Activated CD4-positive, alpha-beta T cell treated with anti-CD3 and anti-CD28 coated beads, Interleukin-2, amount 50 U/mL, for 16 hours (primary cell): ENCODE measurements at regions not wholly inside any gene's neighbourhood (a gene's known extent, or its start where the extent isn't known, plus 50 kb on each side); places are given as distances from the start of the nearest gene placed in this dataset.

ENCODE experiments used
- DNase-seq: peaks from one replicate; pipeline ENCODE4 v3.0.0-alpha.2; 2020

DNA sequence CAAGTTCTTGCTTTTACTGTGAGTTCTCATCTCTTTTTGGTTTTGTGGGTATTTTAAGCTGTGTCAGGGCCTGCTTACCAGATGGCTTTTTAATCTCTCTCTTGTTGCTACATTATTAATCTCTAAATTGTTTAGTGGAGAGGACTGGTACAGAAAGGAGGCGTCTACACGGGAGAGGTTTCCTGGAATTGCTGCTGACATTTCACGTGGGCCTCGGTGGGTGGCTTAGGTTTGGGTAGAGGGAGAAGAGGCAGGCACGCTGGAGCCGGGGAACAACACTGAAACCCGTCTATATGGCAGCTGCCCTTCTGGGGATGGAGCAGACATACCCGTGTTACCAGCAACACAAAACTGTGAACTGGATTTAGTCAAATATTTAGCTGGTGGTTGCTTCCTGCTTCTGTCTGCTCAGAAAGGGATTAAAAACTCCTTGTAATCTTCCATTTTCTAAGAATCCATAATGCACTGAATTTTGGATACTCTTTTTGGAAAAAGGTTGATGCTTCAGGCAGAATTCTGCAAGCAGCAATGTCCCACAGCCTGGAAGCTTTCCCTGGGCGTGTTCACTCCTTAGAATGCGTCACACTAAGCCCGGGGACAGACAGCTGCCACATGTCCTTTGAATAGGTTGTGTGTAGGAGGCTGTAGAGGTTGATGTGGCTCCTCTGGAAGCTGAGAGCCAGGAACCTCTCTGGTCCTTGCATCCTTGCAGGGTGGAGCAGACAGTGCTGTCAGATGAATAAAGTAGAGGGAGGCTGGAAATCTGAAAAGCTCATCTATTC is 199.8 kb upstream of the GATB start:
- no peak for DNase-seq

DNA sequence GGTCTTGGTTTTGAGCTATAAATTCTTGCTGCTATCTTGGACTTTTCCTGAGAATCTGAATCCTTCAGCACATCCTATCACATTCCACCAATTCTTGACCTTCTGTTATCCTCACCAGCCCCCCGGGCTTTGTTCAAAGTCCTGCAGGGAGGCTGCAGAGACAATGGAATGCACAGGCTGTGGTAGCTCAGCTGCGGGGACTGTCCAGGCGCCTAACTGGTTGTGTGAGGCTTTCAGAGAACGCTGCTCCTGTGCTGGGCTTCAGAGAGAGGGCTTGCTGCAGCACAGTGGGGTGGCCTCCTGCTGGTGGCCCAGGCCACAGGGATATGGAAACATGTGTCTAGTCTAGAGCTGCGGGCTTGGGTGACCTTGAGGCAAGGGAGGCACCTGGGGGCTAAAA is 196.3 kb upstream of the GATB start:
- no peak for DNase-seq

DNA sequence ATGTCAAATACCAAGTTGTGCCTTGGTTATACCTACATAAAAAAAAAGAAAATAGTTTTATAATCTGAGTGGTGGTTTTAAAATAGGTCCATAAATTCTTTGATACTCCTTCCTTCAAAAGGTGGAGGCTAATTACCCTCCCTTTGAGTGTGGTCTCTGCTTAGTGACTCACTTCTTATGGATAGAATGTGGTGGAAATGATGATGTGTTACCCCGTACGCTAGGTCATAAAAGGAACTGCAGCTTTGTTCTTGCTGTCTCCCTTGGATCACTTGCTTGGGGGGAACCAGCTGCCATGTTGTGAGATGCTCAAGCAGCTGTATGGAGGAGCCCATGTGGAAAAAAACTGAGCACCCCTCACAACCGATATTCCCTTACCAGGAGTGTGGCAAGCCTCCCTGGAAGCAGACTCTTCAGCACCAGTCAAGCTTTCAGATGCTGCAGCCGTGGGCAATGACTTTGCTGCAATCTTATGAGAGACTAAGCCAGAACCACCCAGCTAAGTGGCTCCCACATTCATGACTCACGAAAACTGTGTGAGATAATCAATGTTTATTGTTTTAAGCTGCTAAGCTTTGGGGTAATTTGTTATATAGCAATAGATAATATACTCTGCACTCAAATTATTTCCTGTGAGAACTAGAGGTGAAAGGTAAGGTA is 195.0 kb upstream of the GATB start:
- DNase-seq: no peak

DNA sequence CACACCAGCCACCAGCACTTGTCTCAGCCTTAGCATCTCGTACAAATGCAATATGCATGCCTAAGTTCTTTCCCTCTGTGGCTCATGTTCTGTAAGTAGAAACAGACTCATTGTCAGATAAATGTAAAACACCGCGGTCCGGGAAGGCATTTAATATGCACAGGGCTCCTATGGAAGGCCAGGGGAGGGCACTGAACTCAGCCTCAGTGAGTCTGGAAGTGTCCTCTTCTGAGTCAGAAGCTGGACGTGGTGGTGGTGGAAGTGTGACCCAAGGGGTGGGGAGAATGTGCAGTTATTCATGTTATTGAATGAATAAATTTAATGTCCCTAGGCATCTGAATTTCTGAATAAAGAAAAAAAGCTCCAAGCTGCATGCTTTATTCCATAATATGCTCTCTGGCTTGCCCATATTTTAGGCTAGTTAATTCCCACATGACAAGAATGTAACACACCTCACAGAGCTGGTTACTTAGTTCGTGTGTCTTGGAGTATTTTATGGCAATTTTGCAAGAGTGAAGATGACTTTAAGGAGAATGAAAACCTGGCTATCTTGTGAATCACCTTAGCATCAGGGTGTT is 193.1 kb upstream of the GATB start:
- DNase-seq: no peak

DNA sequence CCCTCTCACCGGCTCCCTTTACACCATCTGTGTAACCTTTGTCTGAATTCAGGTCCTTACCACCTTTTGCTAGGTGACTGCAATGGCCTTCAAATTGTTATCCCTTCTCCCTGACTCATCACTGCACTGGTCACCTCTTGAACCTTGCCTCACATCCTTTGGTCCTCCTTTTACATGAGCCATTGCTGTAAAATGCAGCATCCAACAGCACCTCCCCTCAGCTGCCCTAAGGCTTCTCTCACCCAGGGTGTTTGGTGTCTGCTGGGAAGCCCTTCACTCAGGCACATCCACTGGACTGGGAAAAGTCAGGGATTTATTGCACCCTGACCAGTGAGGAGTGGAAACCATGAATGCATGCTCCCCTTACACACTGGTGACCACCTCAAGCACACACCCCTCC is 192.5 kb upstream of the GATB start:
- DNase-seq: no peak

DNA sequence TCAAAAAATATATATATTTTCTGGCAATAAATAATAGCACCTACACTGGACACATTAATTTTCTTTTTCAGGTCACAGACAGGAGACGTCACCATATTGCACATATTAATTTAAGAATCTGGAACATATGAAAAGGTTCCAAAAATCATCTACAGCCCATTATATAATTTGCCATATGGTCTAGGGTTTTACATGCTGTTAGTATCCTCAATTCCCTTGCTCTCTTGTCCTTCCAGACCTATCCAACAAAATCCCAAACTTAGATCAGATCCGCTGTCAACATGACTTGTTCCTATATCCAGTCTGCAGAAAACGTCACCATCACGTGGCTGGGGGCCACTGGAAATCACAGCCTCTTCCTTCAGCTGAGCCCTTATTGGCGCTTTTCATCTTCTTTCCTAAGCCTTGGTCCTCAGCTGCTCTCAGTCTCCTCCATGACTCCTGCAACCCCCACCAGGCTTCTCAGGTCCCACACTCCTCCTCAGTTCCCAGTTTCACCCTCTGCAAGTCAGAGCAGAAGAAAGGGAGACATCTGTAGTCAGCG is 192.0 kb upstream of the GATB start:
- no peak for DNase-seq

DNA sequence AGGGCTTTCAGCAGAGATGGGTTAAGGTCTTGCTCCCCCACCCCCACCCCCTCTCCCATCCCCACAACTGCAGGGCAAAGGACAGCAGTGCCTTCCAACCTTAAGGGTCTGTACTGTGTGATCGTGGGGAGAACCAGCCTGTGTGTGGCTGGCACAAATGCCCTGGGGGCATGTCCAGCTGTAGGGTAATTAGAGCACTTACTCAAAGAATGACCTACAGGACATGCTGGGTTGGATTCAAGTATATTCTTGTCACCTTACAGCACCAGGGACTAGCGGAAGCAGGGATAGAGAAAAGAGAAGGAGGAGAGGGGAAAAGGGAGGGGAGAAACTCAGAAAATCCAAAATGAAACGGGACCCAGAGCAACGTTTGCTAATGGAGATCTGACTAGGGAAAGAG is 191.3 kb upstream of the GATB start:
- no peak for DNase-seq

DNA sequence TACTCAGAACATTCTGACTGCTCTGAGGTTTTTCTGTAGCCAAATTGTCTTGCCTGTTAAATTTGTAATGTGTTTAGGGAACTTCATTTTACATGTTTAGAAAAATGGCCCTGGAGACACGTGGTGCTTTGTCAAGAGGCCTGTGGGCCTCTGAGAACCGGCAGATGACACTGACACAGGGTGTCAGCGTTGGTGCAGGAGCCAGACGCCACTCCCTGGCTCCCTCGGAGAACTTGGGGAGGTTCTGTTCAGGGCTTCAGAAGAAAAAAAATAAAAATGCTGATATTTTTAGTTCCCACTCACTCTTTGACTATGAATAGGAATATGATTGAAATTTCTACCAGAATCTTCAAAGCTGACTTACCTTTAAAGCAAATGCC is 190.9 kb upstream of the GATB start:
- DNase-seq: no peak

DNA sequence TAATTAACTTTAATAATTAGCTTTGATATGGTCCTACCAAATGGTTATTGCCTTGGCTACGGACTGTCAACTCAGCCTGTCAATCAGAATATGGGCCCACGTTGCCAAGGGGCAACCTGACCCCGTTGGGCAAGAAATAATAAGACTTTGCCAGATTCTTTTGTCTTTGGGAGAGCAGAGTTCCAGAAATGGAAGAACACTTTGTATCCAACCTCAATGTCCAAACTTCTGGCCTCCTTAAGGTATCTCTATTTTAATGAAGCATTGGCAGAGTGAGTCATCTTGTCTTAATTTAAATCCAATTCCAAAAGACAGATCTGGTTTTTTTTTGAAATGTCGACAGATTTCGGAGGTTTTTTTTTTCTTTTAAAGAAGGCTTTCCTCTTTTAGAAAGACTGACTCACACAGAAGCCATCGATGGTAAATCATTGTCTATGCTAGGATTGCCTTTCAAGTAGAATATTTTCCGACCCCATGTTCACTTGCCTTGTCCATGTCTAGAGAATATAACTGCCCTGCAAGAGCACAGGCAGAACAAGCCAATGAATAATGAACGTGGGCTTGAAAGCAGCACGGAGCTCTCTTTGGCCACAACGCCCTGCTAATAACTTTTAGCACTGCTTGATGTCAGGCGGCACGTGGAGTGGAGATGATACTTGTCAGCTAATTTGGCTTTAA is 190.3 kb upstream of the GATB start:
- DNase-seq: no peak

DNA sequence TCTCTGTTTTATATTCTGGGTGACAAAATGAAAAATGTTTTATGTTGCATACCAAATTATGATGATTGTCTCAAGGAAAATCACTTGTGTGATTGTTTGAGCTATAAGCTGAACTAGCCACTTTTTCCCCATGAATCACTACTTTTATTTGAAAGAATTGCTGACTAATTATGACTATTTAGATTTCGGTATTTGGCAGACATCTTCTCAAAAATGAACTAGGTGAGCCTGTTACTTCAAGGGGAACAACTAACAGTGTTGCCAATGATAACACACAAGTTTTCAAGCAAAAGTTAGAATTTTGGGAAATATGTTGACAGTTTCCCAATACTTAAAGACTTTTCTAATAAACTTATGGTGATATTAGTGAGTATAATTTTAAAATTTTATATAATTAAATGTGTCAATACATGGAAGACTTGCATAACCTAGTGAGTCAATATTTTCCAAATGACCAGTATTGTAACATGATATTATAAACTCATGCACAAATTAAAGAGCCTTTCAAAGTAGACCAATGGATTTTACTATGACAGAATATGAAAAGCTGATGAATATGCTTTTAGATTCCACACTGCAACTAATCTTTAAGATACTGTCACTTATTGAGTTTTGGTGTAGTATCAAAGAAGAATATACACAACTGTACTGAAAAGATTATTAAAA is 187.7 kb upstream of the GATB start:
- DNase-seq: no peak

DNA sequence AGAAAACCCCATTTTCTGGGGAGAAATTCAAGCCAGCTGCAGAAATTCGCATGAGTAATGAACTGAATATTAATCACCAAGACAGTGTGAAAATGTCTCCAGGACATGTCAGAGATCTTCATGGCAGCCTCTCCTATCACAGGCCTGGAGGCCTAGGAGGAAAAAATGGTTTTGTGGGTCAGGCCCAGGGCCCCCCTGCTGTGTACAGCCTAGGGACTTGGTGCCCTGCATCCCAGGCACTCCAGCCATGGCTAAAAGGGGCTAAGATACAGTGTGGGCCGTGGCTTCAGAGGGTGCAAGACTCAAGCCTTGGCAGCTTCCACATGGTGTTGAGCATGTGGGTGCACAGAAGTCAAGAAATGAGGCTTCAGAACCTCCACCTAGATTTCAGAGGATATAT is 185.9 kb upstream of the GATB start:
- DNase-seq: no peak

DNA sequence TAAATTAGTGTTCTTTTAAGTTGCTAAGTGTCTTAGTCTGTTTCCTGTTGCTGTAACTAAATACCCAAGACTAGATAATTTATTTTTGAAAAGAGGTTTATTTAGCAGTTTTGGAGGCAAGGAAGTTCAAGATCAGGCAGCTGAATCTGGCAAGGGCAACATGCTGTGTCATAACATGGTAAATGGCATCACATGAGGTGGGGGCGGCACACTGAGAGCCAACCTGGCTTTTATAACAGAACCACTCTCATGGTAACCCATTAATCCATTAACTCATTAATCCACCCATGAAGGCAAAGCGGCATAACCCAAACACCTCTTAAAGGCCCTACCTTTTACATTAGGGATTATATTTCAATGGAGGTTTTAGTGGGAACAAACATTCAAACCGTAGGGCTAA is 182.2 kb upstream of the GATB start:
- no peak for DNase-seq

DNA sequence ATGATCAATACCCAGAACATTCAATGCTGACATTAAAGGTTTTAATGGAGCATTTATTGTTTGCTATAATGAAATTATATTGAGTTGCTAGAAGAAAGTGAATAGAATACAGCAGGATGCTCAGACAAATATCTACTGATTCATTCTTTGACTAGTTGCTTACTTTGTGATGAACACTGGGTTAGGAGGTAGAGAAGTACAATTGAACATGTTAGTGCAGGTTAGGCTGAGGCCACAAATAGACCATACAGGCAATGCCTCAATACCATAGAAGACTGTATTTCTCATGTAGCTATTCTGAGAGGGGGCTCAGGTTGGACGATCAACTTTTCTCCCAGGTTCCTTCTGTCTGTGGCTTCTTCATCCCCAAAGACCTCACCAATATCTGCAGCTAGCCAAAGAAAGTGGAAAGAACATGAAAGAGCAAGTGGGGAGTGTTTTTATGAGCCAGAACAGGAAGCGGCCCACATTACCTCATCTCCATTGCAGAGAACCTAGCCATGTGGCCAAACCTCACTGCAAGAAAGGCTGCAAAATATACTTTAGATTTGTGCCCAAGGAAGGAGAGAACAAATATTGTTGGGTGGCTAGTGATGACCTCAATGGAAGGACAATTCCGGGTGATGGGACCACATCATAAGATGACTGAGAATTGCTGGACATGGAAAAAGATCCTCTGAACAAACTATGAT is 180.3 kb upstream of the GATB start:
- no peak for DNase-seq

DNA sequence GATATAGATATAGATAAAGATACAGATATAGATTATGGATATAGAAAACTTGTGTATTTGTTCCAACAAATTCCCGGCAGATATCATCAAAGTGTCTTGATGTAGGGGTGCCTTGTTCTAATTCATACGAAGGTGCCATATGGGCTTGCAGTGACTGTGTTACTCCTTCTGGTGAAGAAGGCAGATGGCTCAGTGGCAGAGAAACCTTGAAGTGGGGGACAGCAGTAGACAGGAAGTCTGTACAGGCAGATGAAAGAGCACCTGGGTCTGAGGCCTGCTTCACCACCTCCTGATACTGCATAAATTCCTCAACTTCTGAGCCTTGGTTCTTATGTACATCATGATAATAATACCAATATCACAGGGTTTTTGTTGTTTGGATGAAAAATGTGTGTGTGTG is 179.5 kb upstream of the GATB start:
- no peak for DNase-seq

DNA sequence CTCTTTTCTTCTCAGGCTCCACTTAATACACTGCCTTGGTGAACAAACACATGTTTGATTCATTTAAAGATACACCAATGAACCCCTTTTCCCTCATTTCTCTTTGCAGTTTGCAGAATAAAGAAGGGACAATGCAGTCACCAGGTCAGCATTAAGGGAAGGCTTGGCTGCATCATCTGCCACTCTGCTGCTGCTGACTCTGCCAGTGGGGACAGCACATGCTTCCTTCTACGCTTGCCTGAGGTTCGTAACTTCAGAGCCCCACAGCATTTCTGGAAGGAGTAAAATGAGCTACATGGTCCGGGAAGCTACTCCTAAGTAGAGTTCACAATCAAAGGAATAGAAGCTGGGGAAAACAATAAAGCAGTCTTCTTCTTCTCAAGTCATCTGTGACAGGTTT is 178.9 kb upstream of the GATB start:
- no peak for DNase-seq

DNA sequence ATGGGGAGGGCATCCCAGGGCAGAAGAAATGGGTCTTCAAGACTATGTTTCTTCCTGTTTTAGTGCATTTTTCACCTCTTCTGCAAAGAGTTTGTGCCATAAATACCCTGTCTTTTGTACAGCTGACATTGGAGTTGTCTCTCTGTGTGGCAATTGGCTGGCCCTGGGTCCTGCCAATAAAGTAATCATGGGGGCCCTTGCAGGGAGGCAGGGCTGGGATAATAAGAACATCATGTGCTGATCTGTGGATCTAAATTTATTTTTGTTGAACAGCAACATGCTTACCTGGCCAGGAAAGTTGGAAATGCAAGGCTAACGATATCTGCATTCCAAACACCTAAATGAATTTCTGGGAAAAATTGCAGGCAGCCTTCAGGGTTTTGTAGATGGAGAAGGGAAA is 174.6 kb upstream of the GATB start:
- DNase-seq: no peak

DNA sequence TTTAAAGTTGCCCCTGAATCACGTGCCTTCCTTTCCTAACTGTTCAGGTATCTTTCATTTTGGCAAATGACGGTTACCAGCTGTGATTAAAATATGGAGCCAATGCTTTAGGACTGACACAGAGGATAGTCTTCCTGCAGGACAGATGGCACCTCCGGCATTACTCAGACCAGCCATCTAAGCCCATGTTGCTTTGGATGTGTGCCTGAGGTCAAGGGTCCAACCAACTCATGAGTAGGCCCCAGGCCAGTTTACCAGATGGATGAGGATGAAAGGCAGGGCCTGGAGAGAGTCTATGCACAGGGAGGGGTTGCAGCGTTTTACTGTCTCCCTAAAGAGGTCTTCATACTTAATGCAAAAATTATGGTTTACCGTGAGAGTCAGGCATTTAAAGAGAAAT is 174.0 kb upstream of the GATB start:
- no peak for DNase-seq

DNA sequence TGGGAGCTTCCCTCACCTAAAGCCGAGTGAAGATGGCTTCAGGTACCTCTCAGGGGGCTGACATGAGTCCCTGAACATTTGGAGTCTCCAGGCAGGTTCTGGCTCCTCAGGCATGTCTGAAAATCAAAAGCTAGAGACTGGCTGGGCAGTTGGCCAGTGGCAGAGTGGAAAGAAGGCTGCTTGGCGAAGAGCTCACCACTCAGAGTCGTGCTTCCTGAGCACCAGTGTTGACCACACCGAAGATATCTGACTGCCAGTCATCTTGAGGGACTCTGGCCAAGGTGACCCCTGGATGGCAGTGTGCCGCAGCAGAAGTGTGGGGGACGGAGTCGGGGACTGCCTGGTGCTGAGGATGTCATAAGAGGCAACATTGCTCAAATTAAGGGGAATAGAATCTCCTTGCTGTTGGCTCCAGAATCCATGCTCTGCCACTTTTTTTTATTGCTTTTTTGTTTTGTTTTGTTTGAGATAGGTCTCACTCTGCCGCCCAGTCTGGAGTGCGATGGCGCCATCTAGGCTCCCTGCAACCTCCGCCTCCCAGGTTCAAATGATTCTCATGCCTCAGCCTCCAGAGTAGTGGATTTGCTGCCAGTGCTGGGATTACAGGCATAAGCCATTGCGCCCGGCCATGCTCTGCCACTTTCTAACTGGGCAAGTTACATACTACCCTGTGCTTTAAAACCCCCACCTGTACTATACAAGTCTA is 172.5 kb upstream of the GATB start:
- no peak for DNase-seq

DNA sequence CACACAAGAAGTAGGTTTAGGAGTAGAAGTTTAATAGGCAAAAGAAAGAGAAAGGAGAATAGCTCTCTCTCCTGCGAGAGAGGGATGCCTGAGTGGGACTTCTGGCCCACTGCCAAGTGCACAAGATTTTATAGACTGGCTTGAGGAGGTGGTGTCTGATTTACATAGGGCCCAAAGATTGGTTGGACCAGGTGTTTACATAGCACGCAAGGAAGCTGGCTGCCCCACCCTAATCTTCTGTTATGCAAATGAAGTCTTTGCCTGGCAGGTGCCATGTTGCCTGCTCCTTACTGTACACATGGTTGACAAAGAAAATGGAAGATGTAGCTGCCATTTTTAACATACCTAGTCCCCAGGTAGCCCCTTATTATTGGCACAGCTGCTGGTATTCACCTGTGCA is 170.8 kb upstream of the GATB start:
- no peak for DNase-seq

DNA sequence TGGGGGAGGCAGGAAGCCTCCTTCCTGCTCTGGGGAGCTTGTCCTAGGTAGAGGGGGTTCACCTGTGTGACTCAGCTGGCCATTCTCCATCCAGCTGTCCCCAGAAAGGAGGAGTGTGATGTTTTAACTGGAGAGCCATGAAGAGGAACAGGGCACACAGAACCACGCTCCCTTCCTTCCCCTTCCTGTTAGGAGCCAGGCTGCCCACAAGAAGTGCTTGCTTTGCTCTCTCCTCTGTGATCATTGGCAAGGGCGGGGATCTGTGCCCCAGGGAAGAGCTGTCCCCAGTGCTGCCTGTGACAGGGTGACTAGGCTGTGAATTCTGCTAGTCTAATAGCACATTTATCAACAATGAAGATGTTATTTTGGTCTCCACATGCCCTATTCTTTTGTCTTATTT is 169.6 kb upstream of the GATB start:
- no peak for DNase-seq

DNA sequence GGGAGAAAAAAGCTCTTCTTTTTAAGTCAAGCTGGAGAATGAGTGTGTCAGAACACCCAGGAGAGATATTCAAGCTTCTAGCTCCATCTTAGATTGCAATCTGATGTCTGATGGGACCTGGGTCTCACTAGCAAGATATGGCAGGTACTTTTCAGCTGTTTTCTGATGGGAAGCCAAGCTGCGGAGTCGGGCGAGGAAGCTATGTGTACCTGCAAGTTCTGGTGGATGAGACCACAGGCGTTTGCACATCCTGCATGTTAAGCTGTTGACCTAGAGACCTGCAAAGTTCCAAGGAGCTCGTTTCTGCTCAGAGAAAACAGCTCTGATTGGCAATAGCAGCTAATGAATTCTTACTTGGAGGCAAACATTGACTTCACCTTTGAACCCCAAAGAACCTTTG is 167.3 kb upstream of the GATB start:
- no peak for DNase-seq

DNA sequence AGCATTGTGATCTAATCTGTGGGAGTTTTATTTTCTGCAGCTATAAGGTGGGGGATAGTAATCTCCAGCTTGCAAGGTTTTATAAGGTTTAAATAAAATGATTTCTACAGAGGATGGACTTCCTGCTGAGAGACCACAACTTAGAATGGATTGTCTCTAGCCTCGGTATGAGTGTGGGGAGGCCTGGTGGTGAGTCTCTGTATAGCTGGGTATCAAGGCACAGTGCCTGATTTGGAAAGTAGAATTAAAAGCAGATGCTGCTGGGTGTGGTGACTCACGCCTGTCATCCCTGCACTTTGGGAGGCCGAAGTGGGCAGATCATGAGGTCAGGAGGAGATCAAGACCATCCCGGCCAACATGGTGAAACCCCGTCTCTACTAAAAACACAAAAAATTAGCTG is 162.0 kb upstream of the GATB start:
- no peak for DNase-seq
